Activated CD8-positive, alpha-beta memory T cell treated with anti-CD3 and anti-CD28 coated beads, Interleukin-2, amount 50 U/mL, for 4 hours (primary cell): ENCODE measurements at regions not wholly inside any gene's neighbourhood (a gene's known extent, or its start where the extent isn't known, plus 50 kb on each side); places are given as distances from the start of the nearest gene placed in this dataset.

ENCODE experiments used
- DNase-seq: peaks from one replicate; pipeline ENCODE4 v3.0.0-alpha.2; 2020

GRCh38 chr3:157700405-157700804, 197.2 kb upstream of the VEPH1 start:
- no peak for DNase-seq

DNA sequence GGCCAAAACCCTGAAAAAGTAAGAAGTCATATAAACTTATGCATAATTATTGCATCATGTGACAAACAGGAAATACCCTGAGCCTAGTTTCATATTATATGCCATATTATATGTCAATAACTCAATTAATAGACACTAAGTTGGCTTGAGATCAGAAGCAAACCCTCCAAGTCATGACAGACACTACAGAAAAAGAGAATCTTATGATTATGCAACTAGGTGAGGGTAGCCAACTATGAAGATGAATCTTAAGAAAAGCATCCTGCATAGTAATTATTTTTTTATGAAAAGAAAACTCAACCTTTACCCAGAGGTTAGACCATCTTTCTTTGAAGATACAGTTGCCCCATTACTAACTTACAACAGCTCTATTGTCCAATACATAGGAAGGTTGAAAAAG, 192.4 kb upstream of the VEPH1 start:
- DNase-seq, result no peak

DNA sequence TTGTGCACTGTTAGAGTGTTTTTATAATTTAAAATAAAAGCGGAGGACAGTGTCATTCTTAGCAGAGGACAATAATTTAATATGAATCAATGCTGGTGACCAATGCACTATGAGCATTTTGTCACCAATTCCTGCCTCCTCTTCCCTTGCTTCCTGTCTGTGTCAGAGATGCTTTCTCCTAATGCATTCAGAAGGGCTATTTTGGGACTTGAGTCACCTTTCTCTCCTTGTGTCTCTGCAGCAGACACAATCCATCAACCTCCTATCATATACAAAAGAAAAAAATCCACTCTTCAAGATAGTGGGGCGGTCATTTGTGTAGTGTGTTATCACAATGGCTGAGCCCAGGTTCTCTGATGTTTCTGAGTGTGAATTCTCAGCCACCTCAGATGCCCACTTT, 191.9 kb upstream of the VEPH1 start:
- no peak for DNase-seq

GRCh38 chr3:157693762-157694161, 190.5 kb upstream of the VEPH1 start:
- DNase-seq, result no peak

- no peak for DNase-seq
These were observed 189.3 kb upstream of the VEPH1 start for GRCh38 chr3:157692468-157692867.

- no peak for DNase-seq
These were observed 180.5 kb upstream of the VEPH1 start for GRCh38 chr3:157683668-157684067.

DNA sequence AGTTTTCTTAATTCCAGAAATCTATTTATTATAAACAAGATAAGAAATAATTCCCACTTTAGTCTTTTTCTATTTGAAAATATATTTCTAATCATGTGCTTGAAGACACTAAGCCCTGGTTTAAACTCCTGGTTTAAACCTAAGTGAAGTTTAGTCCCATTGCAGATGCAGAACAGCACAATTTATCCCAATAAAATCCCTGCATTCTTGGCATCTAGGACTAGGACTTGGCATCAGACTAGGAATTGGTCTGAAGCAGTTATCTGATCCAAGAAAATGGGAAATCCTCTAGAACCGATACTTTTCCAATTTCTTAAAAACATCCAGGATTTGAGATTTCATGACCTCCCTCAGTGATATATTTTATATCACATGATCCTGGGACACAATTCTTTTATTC, 168.8 kb upstream of the VEPH1 start:
- no peak for DNase-seq

DNA sequence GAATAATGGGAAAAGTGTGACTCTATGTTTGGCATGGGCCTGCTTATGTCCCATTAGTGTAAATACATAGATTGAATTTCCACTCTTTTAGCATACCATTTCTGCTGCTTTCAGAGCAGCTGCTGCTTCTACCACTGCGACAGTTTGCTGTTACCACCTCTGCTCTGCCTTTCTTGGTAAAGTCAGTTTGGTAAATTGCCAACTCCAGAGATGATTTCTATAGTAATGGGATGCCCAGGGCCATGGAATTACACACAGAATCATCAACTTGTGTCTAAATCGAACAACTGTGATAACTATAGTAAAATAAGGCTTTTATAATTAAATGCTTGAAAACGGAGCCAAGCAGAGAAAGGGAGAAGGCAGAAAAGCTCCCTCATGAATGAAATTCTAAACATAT, 168.4 kb upstream of the VEPH1 start:
- DNase-seq, result no peak

- DNase-seq, result no peak
These were observed 166.2 kb upstream of the VEPH1 start for GRCh38 chr3:157669416-157669815.

- no peak for DNase-seq
These were observed 164.3 kb upstream of the VEPH1 start for GRCh38 chr3:157667493-157667892.

- no peak for DNase-seq
These were observed 159.0 kb upstream of the VEPH1 start for GRCh38 chr3:157662171-157662570.

DNA sequence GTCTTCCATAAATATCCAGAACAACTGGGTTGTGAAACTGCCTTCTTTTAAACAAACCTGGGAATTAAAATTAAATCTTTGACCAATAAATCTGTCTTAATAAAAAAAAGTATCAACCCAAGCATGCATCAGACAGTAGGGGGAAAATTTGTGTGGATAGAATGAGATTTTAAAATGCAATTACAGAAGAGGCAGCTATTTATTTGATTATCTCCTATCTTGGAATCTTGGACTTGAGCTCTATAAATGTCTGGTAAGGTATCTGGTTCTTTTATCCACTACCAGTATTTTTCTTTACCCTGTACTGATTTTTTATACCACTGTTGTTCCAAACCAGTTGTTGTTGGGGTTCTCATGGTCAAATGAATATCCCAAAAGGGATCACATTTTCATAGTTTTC, 157.6 kb upstream of the VEPH1 start:
- DNase-seq, result no peak

DNA sequence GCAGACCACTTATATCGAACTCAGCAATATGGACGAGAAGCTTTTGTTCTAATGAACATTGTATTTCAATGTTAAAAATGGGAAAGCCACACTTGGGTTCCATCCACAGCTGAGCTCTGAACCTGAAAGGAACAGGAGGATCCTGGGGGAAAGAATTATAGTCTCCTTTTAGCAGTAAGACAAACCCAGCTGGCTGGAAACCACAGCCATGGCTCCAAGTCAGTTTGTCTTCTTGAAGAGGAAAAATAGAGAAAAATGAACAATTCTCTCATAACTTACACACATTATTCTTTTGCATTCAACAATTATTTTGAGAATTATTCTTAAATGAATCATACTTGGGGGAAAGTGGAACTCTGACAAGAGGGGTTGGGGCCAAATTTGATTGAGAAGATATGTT, 149.2 kb upstream of the VEPH1 start:
- DNase-seq, result no peak

- DNase-seq, result no peak
These were observed 147.5 kb upstream of the VEPH1 start for GRCh38 chr3:157650699-157651098.

DNA sequence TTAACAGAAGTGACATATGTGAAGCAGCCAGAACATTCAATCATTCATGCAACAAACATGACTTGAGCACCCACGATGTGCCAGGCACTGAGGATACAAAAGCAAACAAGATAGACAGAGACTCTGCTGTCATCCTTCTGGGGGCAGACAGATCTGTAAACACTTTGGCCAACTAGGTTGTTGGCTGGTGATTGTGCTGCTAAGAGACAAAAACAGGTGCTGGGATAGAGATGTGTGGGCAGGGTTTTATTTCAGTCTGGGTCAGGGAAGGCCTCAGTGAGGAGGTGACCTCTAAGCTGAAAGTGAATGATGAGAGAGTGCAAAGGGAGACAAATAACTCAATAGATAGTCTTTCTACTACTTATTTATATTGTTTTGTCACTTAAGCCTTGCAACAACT, 147.0 kb upstream of the VEPH1 start:
- no peak for DNase-seq

- no peak for DNase-seq
These were observed 146.3 kb upstream of the VEPH1 start for GRCh38 chr3:157649511-157649910.

- no peak for DNase-seq
These were observed 144.6 kb upstream of the VEPH1 start for GRCh38 chr3:157647820-157648219.

DNA sequence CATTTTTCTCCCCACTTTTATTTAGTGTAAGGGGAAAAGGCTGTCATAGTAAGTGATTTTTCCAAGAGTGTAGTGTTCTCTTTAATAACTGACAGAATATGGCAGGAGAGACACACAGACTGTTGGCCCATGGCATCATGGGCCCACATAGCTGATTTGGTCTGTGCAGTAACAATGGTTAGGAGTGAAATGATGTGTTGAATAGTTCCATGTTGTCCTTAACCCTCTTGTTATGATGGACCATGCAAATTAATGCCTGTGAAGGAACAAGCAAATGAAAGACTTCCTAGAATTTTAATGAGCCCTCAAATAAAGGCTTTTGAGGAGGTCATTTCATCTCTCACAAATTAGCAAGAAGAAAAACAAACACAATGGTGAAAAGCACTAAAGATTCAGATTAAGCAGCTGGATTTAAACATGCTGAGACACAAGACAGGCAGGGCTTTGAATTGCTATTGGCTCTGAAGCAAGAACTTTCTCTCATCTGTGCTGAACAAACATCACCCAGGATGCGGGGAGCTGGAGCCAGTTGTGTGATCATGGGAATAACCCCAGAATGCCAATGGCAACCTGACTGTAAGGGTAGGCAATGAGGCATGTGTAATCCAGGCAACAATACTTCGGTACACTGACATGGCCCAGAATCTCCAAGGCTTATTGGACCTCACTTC, 136.7 kb upstream of the VEPH1 start:
- no peak for DNase-seq

- DNase-seq, result no peak
These were observed 134.7 kb upstream of the VEPH1 start for GRCh38 chr3:157637866-157638265.

- DNase-seq, result no peak
These were observed 130.0 kb upstream of the VEPH1 start for GRCh38 chr3:157633241-157633640.

GRCh38 chr3:157632075-157632474, 128.9 kb upstream of the VEPH1 start:
- no peak for DNase-seq

- no peak for DNase-seq
These were observed 128.3 kb upstream of the VEPH1 start for GRCh38 chr3:157631478-157631877.

- no peak for DNase-seq
These were observed 123.6 kb upstream of the VEPH1 start for GRCh38 chr3:157626817-157627216.

- no peak for DNase-seq
These were observed 121.6 kb upstream of the VEPH1 start for GRCh38 chr3:157624801-157625200.

DNA sequence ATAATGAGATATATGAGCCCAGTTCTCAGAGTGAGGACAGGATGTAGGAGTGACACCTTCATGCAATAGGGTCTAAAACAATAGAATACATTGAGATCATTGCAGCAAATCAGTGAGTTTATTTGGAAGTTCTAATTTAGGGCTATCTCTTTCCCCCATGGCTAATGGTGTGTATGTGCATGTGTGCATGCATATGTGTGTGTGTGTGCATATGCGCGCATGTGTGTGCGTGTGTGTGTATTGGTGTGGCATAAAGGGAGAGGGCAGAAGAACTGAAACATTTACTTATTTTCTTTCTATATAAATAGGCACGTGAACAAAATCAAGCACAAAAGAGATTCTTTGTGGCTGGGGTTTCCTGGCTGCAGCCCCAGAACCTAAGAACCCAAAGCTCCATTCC, 115.7 kb upstream of the VEPH1 start:
- DNase-seq, result no peak
